ENCODE measurements at regions not wholly inside any gene's neighbourhood (a gene's known extent, or its start where the extent isn't known, plus 50 kb on each side); places are given as distances from the start of the nearest gene placed in this dataset.
A peak's percentile ranks its signal among the peaks of the same experiment; 100 is the strongest.

- DNase-seq = peak; percentile 45
These were observed 65.7 kb upstream of the SYT6 start for GRCh38 chr1:114219172-114219868.

- peak; percentile 24 for DNase-seq
These were observed 64.9 kb upstream of the SYT6 start for GRCh38 chr1:114218361-114219171.

- DNase-seq = no peak
These were observed 62.9 kb upstream of the SYT6 start for GRCh38 chr1:114216431-114217173.

- DNase-seq = peak; percentile 11
These were observed 61.8 kb upstream of the SYT6 start for GRCh38 chr1:114215436-114215835.

GRCh38 chr1:114214016-114214415, 60.3 kb upstream of the SYT6 start:
- no peak for DNase-seq

- no peak for DNase-seq
These were observed 56.3 kb upstream of the SYT6 start for GRCh38 chr1:114209971-114210370.

- peak; percentile 19 for DNase-seq
These were observed 55.0 kb upstream of the SYT6 start for GRCh38 chr1:114208714-114209113.

GRCh38 chr1:114208106-114208505, 54.4 kb upstream of the SYT6 start:
- DNase-seq = no peak

- no peak for DNase-seq
These were observed 54.0 kb upstream of the SYT6 start for GRCh38 chr1:114207635-114208034.

GRCh38 chr1:114206392-114206791, 52.7 kb upstream of the SYT6 start:
- no peak for DNase-seq

- no peak for DNase-seq
These were observed 50.0 kb upstream of the SYT6 start for GRCh38 chr1:114203595-114204128.

Measured in fibroblast of skin of right quadriceps (primary cell).